GM20431 (cell line): ENCODE measurements at regions not wholly inside any gene's neighbourhood (a gene's known extent, or its start where the extent isn't known, plus 50 kb on each side); places are given as distances from the start of the nearest gene placed in this dataset.

Experiments used
- in situ Hi-C: fragments of 300-500 bp; cut with MseI, MboI; formaldehyde crosslinking; loops from one replicate; pipeline ENCODE4 v1.15.0; 2020; ENCODE audit warnings: low sequenced_read_pairs; ENCODE audit not compliant: unreplicated experiment

GRCh38 chr9:87305151-87305550 is 192.5 kb upstream of the DAPK1 start:
- in situ Hi-C loops: loop anchor here (25.0 kb wide), 1 partner anchor 868 kb away; no protein-coding TSS in a partner anchor

- in situ Hi-C loops: loop anchor here (25.0 kb wide), 1 partner anchor 869 kb away; no protein-coding TSS in a partner anchor
These were observed 191.7 kb upstream of the DAPK1 start for GRCh38 chr9:87306006-87306405.

- in situ Hi-C loops: loop anchor here (25.0 kb wide), 1 partner anchor 871 kb away; no protein-coding TSS in a partner anchor
These were observed 189.8 kb upstream of the DAPK1 start for GRCh38 chr9:87307848-87308247.

GRCh38 chr9:87309236-87309635 is 188.4 kb upstream of the DAPK1 start:
- in situ Hi-C loops: loop anchor here (25.0 kb wide), 1 partner anchor 872 kb away; no protein-coding TSS in a partner anchor

GRCh38 chr9:87310827-87311523 is 186.7 kb upstream of the DAPK1 start:
- in situ Hi-C loops: loop anchor here (25.0 kb wide), 1 partner anchor 874 kb away; no protein-coding TSS in a partner anchor

GRCh38 chr9:87319656-87320055 is 178.0 kb upstream of the DAPK1 start:
- in situ Hi-C loops: loop anchor here (25.0 kb wide), 1 partner anchor 882 kb away; no protein-coding TSS in a partner anchor

GRCh38 chr9:87320146-87320884 is 177.4 kb upstream of the DAPK1 start:
- in situ Hi-C loops: loop anchor here (25.0 kb wide), 1 partner anchor 883 kb away; no protein-coding TSS in a partner anchor

GRCh38 chr9:87322840-87323635 is 174.6 kb upstream of the DAPK1 start:
- in situ Hi-C loops: loop anchor here (25.0 kb wide), 1 partner anchor 886 kb away; no protein-coding TSS in a partner anchor

GRCh38 chr9:87323928-87324327 is 173.7 kb upstream of the DAPK1 start:
- in situ Hi-C loops: loop anchor here (25.0 kb wide), 1 partner anchor 887 kb away; no protein-coding TSS in a partner anchor

- in situ Hi-C loops: loop anchor here (25.0 kb wide), 1 partner anchor 887 kb away; no protein-coding TSS in a partner anchor
These were observed 173.0 kb upstream of the DAPK1 start for GRCh38 chr9:87324613-87325194.

- in situ Hi-C loops: no loop called here
These were observed 170.0 kb upstream of the DAPK1 start for GRCh38 chr9:87327575-87328125.

- in situ Hi-C loops: no loop called here
These were observed 163.9 kb upstream of the DAPK1 start for GRCh38 chr9:87333802-87334201.

- in situ Hi-C loops: no loop called here
These were observed 163.3 kb upstream of the DAPK1 start for GRCh38 chr9:87334366-87334765.

- in situ Hi-C loops: no loop called here
These were observed 161.3 kb upstream of the DAPK1 start for GRCh38 chr9:87336407-87336806.

- in situ Hi-C loops: no loop called here
These were observed 160.7 kb upstream of the DAPK1 start for GRCh38 chr9:87336914-87337333.

- in situ Hi-C loops: no loop called here
These were observed 160.2 kb upstream of the DAPK1 start for GRCh38 chr9:87337335-87338087.

- in situ Hi-C loops: no loop called here
These were observed 159.3 kb upstream of the DAPK1 start for GRCh38 chr9:87338088-87338989.

- in situ Hi-C loops: no loop called here
These were observed 157.3 kb upstream of the DAPK1 start for GRCh38 chr9:87340391-87340790.
